ENCODE measurements at regions not wholly inside any gene's neighbourhood (a gene's known extent, or its start where the extent isn't known, plus 50 kb on each side); places are given as distances from the start of the nearest gene placed in this dataset.

DNA sequence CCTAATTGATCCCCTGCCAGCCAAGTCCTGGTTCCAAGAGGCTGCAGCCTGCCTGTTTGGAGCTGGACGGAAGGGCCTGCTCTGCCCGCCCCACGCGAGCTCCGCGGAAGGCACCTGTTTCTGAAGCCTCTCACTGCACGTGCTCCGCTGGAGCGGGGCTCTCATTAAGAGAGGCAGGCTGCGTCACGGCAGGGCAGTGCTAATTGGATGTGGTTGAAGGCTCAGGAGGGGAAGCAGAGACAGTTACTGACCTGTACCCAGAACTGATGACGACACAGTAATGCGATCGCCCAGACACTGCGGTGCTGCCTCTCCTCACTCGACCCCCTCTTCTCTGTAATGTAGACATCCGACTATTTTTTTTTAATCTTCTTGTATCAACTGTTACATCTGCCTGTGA lies 411.1 kb upstream of the MGMT start:
- TF ChIP-seq EZH2 (IDR thresholded peaks at IDR 0.05), result no peak
- TF ChIP-seq, protein P1, sequence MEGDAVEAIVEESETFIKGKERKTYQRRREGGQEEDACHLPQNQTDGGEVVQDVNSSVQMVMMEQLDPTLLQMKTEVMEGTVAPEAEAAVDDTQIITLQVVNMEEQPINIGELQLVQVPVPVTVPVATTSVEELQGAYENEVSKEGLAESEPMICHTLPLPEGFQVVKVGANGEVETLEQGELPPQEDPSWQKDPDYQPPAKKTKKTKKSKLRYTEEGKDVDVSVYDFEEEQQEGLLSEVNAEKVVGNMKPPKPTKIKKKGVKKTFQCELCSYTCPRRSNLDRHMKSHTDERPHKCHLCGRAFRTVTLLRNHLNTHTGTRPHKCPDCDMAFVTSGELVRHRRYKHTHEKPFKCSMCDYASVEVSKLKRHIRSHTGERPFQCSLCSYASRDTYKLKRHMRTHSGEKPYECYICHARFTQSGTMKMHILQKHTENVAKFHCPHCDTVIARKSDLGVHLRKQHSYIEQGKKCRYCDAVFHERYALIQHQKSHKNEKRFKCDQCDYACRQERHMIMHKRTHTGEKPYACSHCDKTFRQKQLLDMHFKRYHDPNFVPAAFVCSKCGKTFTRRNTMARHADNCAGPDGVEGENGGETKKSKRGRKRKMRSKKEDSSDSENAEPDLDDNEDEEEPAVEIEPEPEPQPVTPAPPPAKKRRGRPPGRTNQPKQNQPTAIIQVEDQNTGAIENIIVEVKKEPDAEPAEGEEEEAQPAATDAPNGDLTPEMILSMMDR (IDR thresholded peaks at IDR 0.05), result no peak
